GM19328 (cell line): ENCODE measurements at regions not wholly inside any gene's neighbourhood (a gene's known extent, or its start where the extent isn't known, plus 50 kb on each side); places are given as distances from the start of the nearest gene placed in this dataset.
A peak's percentile ranks its signal among the peaks of the same experiment; 100 is the strongest.

Experiments used
- ATAC-seq: cut with Tn5 transposase; IDR thresholded peaks from one replicate; pipeline ENCODE4 v1.9.1; 2021; ENCODE audit warnings: mild to moderate bottlenecking, moderate library complexity; ENCODE audit not compliant: unreplicated experiment

- ATAC-seq, result no peak
Measured at GRCh38 chr5:159385536-159385935, 55.2 kb upstream of the IL12B start.

GRCh38 chr5:159386028-159386711, 55.9 kb upstream of the IL12B start:
- no peak for ATAC-seq

GRCh38 chr5:159392871-159393270, 62.6 kb upstream of the IL12B start:
- no peak for ATAC-seq

- no peak for ATAC-seq
Measured at GRCh38 chr5:159393854-159394274, 63.6 kb upstream of the IL12B start.

GRCh38 chr5:159395202-159395601, 64.9 kb upstream of the IL12B start:
- ATAC-seq, result no peak

GRCh38 chr5:159398936-159399335, 68.6 kb upstream of the IL12B start:
- no peak for ATAC-seq

GRCh38 chr5:159400476-159400875, 70.2 kb upstream of the IL12B start:
- no peak for ATAC-seq

- ATAC-seq, result no peak
Measured at GRCh38 chr5:159402311-159402710, 72.0 kb upstream of the IL12B start.

- ATAC-seq, result no peak
Measured at GRCh38 chr5:159402856-159403255, 72.6 kb upstream of the IL12B start.

- no peak for ATAC-seq
Measured at GRCh38 chr5:159403906-159404681, 73.8 kb upstream of the IL12B start.

GRCh38 chr5:159405611-159406031, 75.3 kb upstream of the IL12B start:
- peak; percentile 52 for ATAC-seq

- no peak for ATAC-seq
Measured at GRCh38 chr5:159406571-159406970, 76.3 kb upstream of the IL12B start.

GRCh38 chr5:159409801-159410200, 79.5 kb upstream of the IL12B start:
- no peak for ATAC-seq

- ATAC-seq, result no peak
Measured at GRCh38 chr5:159410480-159410879, 80.2 kb upstream of the IL12B start.

- ATAC-seq, result no peak
Measured at GRCh38 chr5:159411115-159411514, 80.8 kb upstream of the IL12B start.

GRCh38 chr5:159412284-159413046, 82.2 kb upstream of the IL12B start:
- peak; percentile 39 for ATAC-seq

GRCh38 chr5:159414021-159414420, 83.7 kb upstream of the IL12B start:
- no peak for ATAC-seq

GRCh38 chr5:159415301-159415937, 85.1 kb upstream of the IL12B start:
- no peak for ATAC-seq

- ATAC-seq, result no peak
Measured at GRCh38 chr5:159416438-159416837, 86.2 kb upstream of the IL12B start.

- no peak for ATAC-seq
Measured at GRCh38 chr5:159417170-159417569, 86.9 kb upstream of the IL12B start.

- no peak for ATAC-seq
Measured at GRCh38 chr5:159419576-159419975, 89.3 kb upstream of the IL12B start.
